Ectodermal cell (in vitro differentiated cells): ENCODE measurements at regions not wholly inside any gene's neighbourhood (a gene's known extent, or its start where the extent isn't known, plus 50 kb on each side); places are given as distances from the start of the nearest gene placed in this dataset.

Experiments
- H3K27ac ChIP-seq: 2 replicates; pipeline ENCODE4 v1.7.0; 2013; ENCODE audit warnings: mild to moderate bottlenecking, low read depth, low read length; ENCODE audit not compliant: insufficient read depth, poor library complexity, severe bottlenecking
- H3K27me3 ChIP-seq: 2 replicates; pipeline ENCODE4 v1.7.0; 2013; ENCODE audit warnings: mild to moderate bottlenecking, low read length; ENCODE audit not compliant: insufficient read depth, control insufficient read depth, poor library complexity, severe bottlenecking
- H3K36me3 ChIP-seq: one replicate; pipeline ENCODE4 v1.7.0; 2013; ENCODE audit warnings: low read length; ENCODE audit not compliant: control insufficient read depth, insufficient read depth
- H3K4me1 ChIP-seq: one replicate; pipeline ENCODE4 v1.7.0; 2013; ENCODE audit warnings: low read length; ENCODE audit not compliant: control insufficient read depth, insufficient read depth
- H3K4me3 ChIP-seq: 2 replicates; pipeline ENCODE4 v1.7.0; 2013; ENCODE audit warnings: low read depth, low read length, control low read depth; ENCODE audit not compliant: insufficient read depth
- H3K9me3 ChIP-seq: 2 replicates; pipeline ENCODE4 v1.7.0; 2013; ENCODE audit warnings: mild to moderate bottlenecking, low read length, moderate library complexity; ENCODE audit not compliant: control insufficient read depth
- WGBS, 2 experiments: methylation state at CpG; one replicate each; pipeline ENCODE4 v1.1.7; 2013; ENCODE audit warnings: missing lambda C conversion rate in 2 of 2; 5-methylcytosine and 5-hydroxymethylcytosine counted together

DNA sequence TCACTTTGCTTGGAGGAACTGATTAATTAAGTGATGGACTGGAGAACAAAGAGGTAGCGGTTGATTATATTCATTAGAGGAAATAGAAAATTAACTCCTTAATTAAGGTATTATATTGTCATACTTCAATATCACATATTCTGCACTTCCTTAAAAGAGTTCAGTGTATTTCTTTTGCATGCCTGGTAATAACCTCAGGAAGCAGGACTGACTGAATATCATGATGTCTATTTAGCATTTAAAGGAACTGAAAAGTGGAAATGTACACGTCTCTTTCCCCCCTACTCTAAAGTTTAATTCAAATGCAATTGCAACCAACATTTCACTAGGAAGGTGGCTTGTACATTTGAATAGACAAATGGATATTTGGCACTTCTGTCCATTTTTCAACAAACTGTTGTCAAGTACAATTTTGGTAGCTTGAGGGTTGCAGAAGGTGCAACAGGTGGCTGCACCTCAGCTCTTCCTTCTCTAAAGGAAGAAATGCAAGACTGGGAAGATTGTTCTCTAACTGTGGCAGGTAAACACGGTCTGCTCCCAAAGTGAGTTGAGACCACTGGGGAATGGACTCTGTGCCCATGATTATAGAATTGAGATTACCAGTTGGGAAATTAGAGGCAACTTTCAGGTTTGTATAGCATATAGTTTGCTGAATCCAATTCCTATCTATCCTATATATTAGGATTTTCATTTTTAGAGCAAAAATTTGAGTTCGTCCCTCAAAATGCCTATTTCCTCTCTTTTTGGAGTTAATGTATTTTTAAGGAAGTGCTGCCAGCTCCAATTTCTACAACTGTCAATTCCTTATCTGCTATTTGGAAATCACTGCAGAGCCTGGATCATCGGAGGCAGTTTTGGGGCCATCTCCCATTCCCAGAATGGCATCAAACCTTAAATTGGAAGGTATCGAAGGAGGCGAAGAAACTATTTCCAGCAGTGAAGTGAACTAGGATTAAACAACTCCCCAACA is 98.9 kb upstream of the TAF11L2 start:
- Histone ChIP-seq H3K4me1 (peaks cover 21% of the 10 kb centered on the region), H3K9me3 (no peaks in the 10 kb centered on the region), H3K27ac (no peak overlapping the region), H3K36me3 (no peaks in the 10 kb centered on the region), H3K27me3 (no peaks in the 10 kb centered on the region), H3K4me3 (no peak overlapping the region)
- 78 to 98% methylated on average over 2 to 6 of the region's 7 CpGs for WGBS, 2 experiments

DNA sequence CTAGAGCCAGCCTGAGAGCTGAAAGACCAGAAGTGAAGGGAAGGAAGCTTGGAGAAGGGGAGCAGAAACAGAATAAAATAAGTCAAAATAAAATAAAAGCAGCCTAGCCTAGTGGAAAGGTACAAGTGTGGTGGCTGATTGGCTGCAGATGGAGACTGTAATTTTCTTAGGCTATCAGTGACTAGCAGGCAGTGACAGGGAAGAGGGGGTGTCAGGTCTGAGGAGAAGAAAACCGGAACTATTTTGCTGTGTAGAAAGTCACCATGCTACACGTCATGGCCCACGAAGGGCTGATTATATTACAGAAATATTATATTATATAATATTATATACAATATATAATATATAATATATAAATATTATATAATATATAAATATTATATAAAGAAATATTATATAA is 98.1 kb upstream of the TAF11L2 start:
- Histone ChIP-seq H3K9me3 (no peaks in the 10 kb centered on the region), H3K36me3 (no peaks in the 10 kb centered on the region), H3K4me3 (no peak overlapping the region), H3K27ac (no peak overlapping the region), H3K27me3 (no peaks in the 10 kb centered on the region), H3K4me1 (peaks cover 21% of the 10 kb centered on the region)
- WGBS, 2 experiments: 86 to 100% methylated on average over 1 of the region's 3 CpGs

DNA sequence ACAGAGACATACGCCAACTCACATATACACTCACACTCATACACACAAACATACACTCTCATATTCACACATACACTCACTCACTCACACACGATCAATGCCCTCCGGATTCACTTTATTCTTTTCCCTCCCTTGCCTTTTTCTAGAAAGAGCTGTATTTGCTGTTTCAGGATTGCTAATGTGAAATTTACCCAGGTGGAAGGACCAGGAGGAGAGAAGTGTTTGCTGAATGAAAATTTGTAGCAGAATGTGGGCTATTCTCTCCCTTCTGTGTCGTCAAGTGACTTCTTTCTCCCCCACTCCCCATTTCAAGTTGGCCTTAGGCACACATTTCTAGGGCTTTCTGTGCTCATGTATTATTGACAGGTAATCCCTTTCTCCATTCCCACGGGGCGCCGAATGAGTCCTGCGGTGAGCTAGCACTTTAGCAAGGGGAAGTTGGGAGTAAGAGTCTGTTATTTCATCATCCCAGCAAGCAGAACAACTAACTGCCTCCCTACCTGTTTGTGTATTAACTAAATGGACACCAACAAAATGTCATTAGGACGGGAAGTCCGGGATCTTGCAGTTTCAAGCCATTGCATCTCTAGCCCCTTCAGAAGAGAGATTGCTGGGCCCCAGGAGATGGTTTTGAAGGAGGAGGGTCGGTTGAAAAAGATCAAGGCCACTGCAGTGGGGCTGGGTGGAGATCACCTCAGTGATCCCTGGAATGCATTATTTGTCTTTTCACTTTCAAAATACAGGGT is 97.1 kb upstream of the TAF11L2 start:
- 19 to 22% methylated on average over 9 to 11 of the region's 11 CpGs for WGBS, 2 experiments
- Histone ChIP-seq H3K36me3 (no peaks in the 10 kb centered on the region), H3K4me1 (peaks cover 21% of the 10 kb centered on the region), H3K9me3 (no peaks in the 10 kb centered on the region), H3K27me3 (no peaks in the 10 kb centered on the region), H3K27ac (no peak overlapping the region), H3K4me3 (no peak overlapping the region)

GRCh38 chr5:17401470-17402288 is 96.4 kb upstream of the TAF11L2 start:
- H3K36me3 ChIP-seq: no peaks in the 10 kb centered on the region
- 3 to 4% methylated on average over 8 to 9 of the region's 9 CpGs for WGBS, 2 experiments
- peaks cover 21% of the 10 kb centered on the region for H3K4me1 ChIP-seq
- no peak overlapping the region for H3K4me3 ChIP-seq
- peak overlapping the region; percentile 51 for H3K27ac ChIP-seq
- H3K27me3 ChIP-seq: no peaks in the 10 kb centered on the region
- no peaks in the 10 kb centered on the region for H3K9me3 ChIP-seq

DNA sequence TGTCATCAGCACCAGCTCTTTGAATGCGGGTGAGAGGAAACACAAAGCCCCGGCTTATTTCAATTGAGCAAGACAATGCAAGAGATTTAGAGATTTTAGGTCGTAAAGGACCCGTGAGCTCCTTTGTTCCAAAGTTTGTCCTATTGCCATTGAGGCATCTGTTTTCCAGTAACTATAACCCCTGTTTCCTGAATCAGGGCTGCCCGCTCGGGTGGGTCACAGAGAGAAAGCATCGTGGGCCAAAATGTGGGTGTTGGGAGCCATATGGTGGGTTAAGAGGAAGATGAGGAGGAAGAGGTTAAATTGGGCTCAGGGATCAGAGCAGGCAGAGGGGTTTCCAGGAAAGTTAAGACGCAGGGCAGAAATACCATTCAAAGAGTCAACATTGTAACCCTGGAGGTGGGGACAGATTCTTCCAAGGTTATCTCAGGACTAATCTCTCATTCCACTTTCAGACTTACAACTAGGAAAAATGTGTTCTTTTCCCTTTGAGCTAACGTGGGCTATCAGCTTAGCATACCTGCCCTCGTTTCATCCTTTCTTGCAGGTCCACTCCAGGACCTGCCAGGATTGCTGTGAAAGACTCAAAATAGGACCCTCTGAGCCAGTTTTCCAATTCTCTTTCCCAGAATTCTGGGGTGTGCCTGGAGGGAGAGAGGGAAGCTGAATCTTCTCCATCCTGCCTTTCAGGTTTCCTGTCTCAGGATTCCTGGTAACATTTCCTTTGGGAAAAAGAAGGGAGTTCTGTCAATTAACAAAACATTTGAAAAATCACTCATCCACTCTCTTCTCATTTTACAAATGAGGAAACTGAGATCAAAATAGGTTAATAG is 95.5 kb upstream of the TAF11L2 start:
- no peaks in the 10 kb centered on the region for H3K9me3 ChIP-seq
- no peaks in the 10 kb centered on the region for H3K36me3 ChIP-seq
- 3% methylated on average over 10 of the region's 10 CpGs for WGBS, 2 experiments
- H3K4me1 ChIP-seq: peaks cover 21% of the 10 kb centered on the region
- H3K27me3 ChIP-seq: no peaks in the 10 kb centered on the region
- H3K4me3 ChIP-seq: no peak overlapping the region
- H3K27ac ChIP-seq: peak overlapping the region; percentile 51

DNA sequence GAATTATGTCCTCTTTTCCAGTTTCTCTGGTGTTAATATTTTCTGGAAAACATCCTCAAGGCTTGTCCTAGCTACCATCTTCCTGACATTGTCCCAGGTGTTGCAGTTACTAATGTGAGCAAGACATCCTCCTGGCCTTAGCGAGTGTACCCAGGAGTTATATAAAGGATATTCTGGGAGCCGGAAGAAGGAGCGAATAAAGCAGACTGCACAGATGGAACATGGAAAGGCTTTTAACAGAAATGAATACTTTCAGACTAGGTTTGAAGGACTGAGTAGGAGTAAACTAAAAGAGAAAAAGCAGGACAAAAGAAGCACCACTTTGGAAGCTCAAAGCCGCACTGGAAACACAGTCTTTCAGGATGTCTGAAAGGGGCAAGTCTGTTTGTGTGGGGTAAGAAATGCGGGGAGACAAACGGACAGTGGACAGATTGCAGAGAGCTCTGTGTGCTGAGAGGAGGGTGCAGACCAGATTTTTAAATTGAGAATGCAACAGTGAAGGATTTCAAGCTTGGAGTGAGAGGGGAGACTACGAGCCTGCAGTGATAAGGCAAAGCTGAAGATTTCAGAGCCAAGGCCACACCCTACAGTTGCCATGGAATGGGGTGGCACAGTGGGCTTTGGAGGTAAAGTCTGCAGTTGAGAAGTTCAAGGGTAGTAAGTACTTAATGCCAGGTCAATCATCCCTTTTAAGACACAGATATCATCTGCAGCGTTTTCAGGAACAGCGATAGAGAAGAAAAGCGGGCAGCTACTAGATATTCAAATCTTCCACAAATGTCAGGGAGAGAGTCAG is 94.1 kb upstream of the TAF11L2 start:
- no peaks in the 10 kb centered on the region for H3K9me3 ChIP-seq
- peaks cover 21% of the 10 kb centered on the region for H3K4me1 ChIP-seq
- no peaks in the 10 kb centered on the region for H3K27me3 ChIP-seq
- H3K27ac ChIP-seq: no peak overlapping the region
- WGBS, 2 experiments: 80 to 81% methylated on average over 10 of the region's 10 CpGs
- no peak overlapping the region for H3K4me3 ChIP-seq
- no peaks in the 10 kb centered on the region for H3K36me3 ChIP-seq

GRCh38 chr5:17405976-17406375 is 92.1 kb upstream of the TAF11L2 start:
- 95% methylated on average over 1 of the region's 2 CpGs for WGBS, 2 experiments
- Histone ChIP-seq H3K4me3 (no peak overlapping the region), H3K27ac (no peak overlapping the region), H3K36me3 (no peaks in the 10 kb centered on the region), H3K9me3 (no peaks in the 10 kb centered on the region), H3K27me3 (no peaks in the 10 kb centered on the region), H3K4me1 (peaks cover 14% of the 10 kb centered on the region)

DNA sequence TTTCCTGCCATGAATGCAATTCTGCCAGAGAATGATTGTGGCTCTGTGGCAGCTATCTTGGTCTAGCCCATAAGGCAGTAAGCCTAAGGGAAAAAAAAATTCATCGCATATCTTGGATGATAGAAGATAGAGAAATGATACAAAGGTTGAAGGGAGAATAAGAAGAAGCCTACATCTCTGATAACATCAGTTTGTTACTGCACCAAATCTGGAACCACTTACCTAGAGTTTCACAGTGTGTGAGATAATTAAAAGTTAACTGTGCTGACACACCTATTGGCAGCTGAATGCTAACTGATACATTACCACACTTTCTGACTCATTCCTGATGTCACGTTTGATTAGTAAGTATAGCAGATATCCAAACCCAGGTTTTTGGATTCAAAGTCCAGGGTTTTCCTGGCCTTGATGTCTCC is 91.6 kb upstream of the TAF11L2 start:
- Histone ChIP-seq H3K4me3 (no peak overlapping the region), H3K36me3 (no peaks in the 10 kb centered on the region), H3K4me1 (peaks cover 10% of the 10 kb centered on the region), H3K27me3 (no peaks in the 10 kb centered on the region), H3K27ac (no peak overlapping the region), H3K9me3 (no peaks in the 10 kb centered on the region)
- 89 to 98% methylated on average over 2 of the region's 2 CpGs for WGBS, 2 experiments
